ENCODE measurements at regions not wholly inside any gene's neighbourhood (a gene's known extent, or its start where the extent isn't known, plus 50 kb on each side); places are given as distances from the start of the nearest gene placed in this dataset.

DNA sequence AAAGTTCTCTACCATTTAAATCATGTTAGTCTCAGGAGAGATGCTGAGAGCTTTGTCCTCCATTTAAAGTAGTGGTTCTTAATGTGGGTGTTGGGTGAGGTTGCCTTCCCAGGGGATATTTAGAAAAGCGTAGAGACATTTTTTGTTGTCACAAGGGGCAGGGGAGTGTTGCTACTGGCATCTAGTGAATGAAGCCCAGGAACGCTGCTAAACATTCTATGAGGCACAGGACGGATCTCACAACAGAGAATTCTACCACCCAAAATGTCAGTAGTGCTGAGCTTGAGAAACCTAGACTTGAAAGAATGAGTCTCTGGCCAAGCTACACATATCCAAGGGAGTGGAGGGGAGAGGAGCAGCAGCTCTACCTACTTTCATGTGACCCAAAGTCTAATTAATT lies 60.7 kb upstream of the CTNNB1 start:
- TF ChIP-seq, protein P1, sequence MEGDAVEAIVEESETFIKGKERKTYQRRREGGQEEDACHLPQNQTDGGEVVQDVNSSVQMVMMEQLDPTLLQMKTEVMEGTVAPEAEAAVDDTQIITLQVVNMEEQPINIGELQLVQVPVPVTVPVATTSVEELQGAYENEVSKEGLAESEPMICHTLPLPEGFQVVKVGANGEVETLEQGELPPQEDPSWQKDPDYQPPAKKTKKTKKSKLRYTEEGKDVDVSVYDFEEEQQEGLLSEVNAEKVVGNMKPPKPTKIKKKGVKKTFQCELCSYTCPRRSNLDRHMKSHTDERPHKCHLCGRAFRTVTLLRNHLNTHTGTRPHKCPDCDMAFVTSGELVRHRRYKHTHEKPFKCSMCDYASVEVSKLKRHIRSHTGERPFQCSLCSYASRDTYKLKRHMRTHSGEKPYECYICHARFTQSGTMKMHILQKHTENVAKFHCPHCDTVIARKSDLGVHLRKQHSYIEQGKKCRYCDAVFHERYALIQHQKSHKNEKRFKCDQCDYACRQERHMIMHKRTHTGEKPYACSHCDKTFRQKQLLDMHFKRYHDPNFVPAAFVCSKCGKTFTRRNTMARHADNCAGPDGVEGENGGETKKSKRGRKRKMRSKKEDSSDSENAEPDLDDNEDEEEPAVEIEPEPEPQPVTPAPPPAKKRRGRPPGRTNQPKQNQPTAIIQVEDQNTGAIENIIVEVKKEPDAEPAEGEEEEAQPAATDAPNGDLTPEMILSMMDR (conservative IDR thresholded peaks at IDR 0.05; ENCODE audit: low read length): no peak
- TF ChIP-seq EZH2phosphoT487 (IDR thresholded peaks at IDR 0.05; ENCODE audit: borderline replicate concordance, low read depth, low read length): no peak

Data from OCI-LY7 (cell line).